HEK293T (cell line): ENCODE measurements at regions not wholly inside any gene's neighbourhood (a gene's known extent, or its start where the extent isn't known, plus 50 kb on each side); places are given as distances from the start of the nearest gene placed in this dataset.

Experiments used
- ELF4 ChIP-seq: fragments of 450-650 bp; IDR thresholded peaks from 2 replicates; pipeline ENCODE4 v1.6.1; 2017; ENCODE audit warnings: antibody characterized with exemption
- FOXA1 ChIP-seq: fragments of 450-650 bp; IDR thresholded peaks from 2 replicates; pipeline ENCODE4 v1.6.1; 2016; ENCODE audit warnings: mild to moderate bottlenecking
- SP1 ChIP-seq: fragments of 450-650 bp; IDR thresholded peaks from 2 replicates; pipeline ENCODE4 v1.6.1; 2017

- TF ChIP-seq SP1 (no peak), FOXA1 (no peak), ELF4 (no peak)
Measured at GRCh38 chr4:13694256-13694655, 66.7 kb upstream of the BOD1L1 start.
